ENCODE measurements at regions not wholly inside any gene's neighbourhood (a gene's known extent, or its start where the extent isn't known, plus 50 kb on each side); places are given as distances from the start of the nearest gene placed in this dataset.

- Histone ChIP-seq H3K27ac (no peak overlapping the region), H3K27me3 (no peaks in the 10 kb centered on the region), H3K36me3 (no peaks in the 10 kb centered on the region), H3K9me3 (no peaks in the 10 kb centered on the region), H3K4me1 (no peaks in the 10 kb centered on the region), H3K4me3 (no peak overlapping the region)
- intact Hi-C loops (cut with DNase I): no loop called here
- TF ChIP-seq POLR2AphosphoS5 (IDR thresholded peaks at IDR 0.05; ENCODE audit: insufficient read depth in 1 of 2, low read depth in 1 of 2) (no peak), CTCF (IDR thresholded peaks at IDR 0.05) (no peak), POLR2A (IDR thresholded peaks at IDR 0.05) (no peak)
- no peak for DNase-seq (ENCODE audit: extremely low spot score in 2 of 2)
These were observed 777.5 kb downstream of the MAFB start for GRCh38 chr20:39911497-39911896.

GRCh38 chr20:39910536-39910935 is 778.5 kb downstream of the MAFB start:
- H3K4me3 ChIP-seq: no peak overlapping the region
- no peaks in the 10 kb centered on the region for H3K9me3 ChIP-seq
- H3K36me3 ChIP-seq: no peaks in the 10 kb centered on the region
- intact Hi-C loops (cut with DNase I): no loop called here
- H3K27ac ChIP-seq: no peak overlapping the region
- no peak for DNase-seq (ENCODE audit: extremely low spot score in 2 of 2)
- H3K27me3 ChIP-seq: no peaks in the 10 kb centered on the region
- no peak for TF ChIP-seq POLR2AphosphoS5 (IDR thresholded peaks at IDR 0.05; ENCODE audit: insufficient read depth in 1 of 2, low read depth in 1 of 2)
- H3K4me1 ChIP-seq: no peaks in the 10 kb centered on the region

- no peaks in the 10 kb centered on the region for H3K4me1 ChIP-seq
- TF ChIP-seq POLR2AphosphoS5 (IDR thresholded peaks at IDR 0.05; ENCODE audit: insufficient read depth in 1 of 2, low read depth in 1 of 2) (no peak), CTCF (IDR thresholded peaks at IDR 0.05) (no peak), POLR2A (IDR thresholded peaks at IDR 0.05) (no peak)
These were observed 779.6 kb downstream of the MAFB start for GRCh38 chr20:39909447-39909846.

GRCh38 chr20:39904476-39905112 is 784.4 kb downstream of the MAFB start:
- H3K4me3 ChIP-seq: no peak overlapping the region
- no peak for DNase-seq (ENCODE audit: extremely low spot score in 2 of 2)
- H3K4me1 ChIP-seq: no peaks in the 10 kb centered on the region
- no peaks in the 10 kb centered on the region for H3K9me3 ChIP-seq
- H3K36me3 ChIP-seq: no peaks in the 10 kb centered on the region
- H3K27me3 ChIP-seq: no peaks in the 10 kb centered on the region
- no peak for TF ChIP-seq CTCF (IDR thresholded peaks at IDR 0.05)
- H3K27ac ChIP-seq: no peak overlapping the region
- intact Hi-C loops (cut with DNase I): no loop called here

More at GRCh38 chr20:39909447-39909846, 779.6 kb downstream of the MAFB start:
- intact Hi-C loops (cut with DNase I): no loop called here
- Histone ChIP-seq H3K27me3 (no peaks in the 10 kb centered on the region), H3K36me3 (no peaks in the 10 kb centered on the region), H3K27ac (no peak overlapping the region), H3K9me3 (no peaks in the 10 kb centered on the region), H3K4me3 (no peak overlapping the region)
- DNase-seq (ENCODE audit: extremely low spot score in 2 of 2): no peak

GRCh38 chr20:39903806-39904465 is 785.1 kb downstream of the MAFB start:
- H3K9me3 ChIP-seq: no peaks in the 10 kb centered on the region
- no peak overlapping the region for H3K4me3 ChIP-seq
- TF ChIP-seq CTCF (IDR thresholded peaks at IDR 0.05) (no peak), POLR2A (IDR thresholded peaks at IDR 0.05) (no peak), POLR2AphosphoS5 (IDR thresholded peaks at IDR 0.05; ENCODE audit: insufficient read depth in 1 of 2, low read depth in 1 of 2) (no peak)
- no peak for DNase-seq (ENCODE audit: extremely low spot score in 2 of 2)
- H3K27ac ChIP-seq: no peak overlapping the region
- intact Hi-C loops (cut with DNase I): no loop called here
- H3K36me3 ChIP-seq: no peaks in the 10 kb centered on the region
- no peaks in the 10 kb centered on the region for H3K27me3 ChIP-seq
- H3K4me1 ChIP-seq: no peaks in the 10 kb centered on the region
